ENCODE measurements at regions not wholly inside any gene's neighbourhood (a gene's known extent, or its start where the extent isn't known, plus 50 kb on each side); places are given as distances from the start of the nearest gene placed in this dataset.

DNA sequence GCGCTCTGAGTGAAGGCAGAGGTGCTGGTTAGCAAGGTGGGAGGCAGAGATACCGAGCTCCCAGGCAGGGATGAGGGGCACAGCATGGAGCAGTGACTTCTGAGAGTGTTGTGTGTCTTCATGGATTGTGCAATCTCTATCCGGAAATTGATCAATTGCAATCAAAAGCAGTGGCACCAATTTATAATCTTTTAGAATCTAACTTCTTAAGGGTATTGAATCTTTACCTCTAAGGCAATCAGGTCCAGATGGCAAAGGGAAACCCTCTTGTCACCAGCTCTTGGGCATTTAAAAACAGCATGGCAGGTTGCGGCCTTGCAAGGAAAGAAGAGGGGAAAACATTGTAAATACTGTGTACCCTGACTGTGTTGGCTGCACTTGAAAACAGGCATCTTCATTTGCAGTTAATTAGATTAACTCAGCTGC, 58.0 kb upstream of the MRTFB start:
- H2AFZ ChIP-seq (ENCODE audit: low read depth, low read length): no peak overlapping the region
- H3K79me2 ChIP-seq (replicated peaks; ENCODE audit: insufficient read depth, low read length): no peaks in the 10 kb centered on the region
- H3K27me3 ChIP-seq (ENCODE audit: insufficient read depth, low read depth, low read length): no peaks in the 10 kb centered on the region
- no peak overlapping the region for H3K9ac ChIP-seq (ENCODE audit: low read length)
- H3K9me3 ChIP-seq (ENCODE audit: low read length): no peaks in the 10 kb centered on the region
- H4K20me1 ChIP-seq (ENCODE audit: insufficient read depth): no peaks in the 10 kb centered on the region
- no peak overlapping the region for H3K4me2 ChIP-seq (ENCODE audit: low read length)
- H3K9me2 ChIP-seq (ENCODE audit: insufficient read depth, low read length): no peaks in the 10 kb centered on the region
- no peaks in the 10 kb centered on the region for H3K36me3 ChIP-seq (ENCODE audit: insufficient read depth, low read length)
- no peak overlapping the region for H3K27ac ChIP-seq (ENCODE audit: low read length)
- H3K4me3 ChIP-seq (ENCODE audit: low read length): no peak overlapping the region
- TF ChIP-seq EZH2 (IDR thresholded peaks at IDR 0.05; ENCODE audit: borderline replicate concordance, insufficient read depth, low read length, poor library complexity, severe bottlenecking) (no peak), POLR2AphosphoS5 (IDR thresholded peaks at IDR 0.05) (no peak), MXI1 (conservative IDR thresholded peaks at IDR 0.05; ENCODE audit: poor library complexity, severe bottlenecking) (no peak), RAD21 (conservative IDR thresholded peaks at IDR 0.05) (no peak), SMC3 (conservative IDR thresholded peaks at IDR 0.05; ENCODE audit: poor library complexity) (no peak), TAF1 (IDR thresholded peaks at IDR 0.05; ENCODE audit: low read depth) (no peak), EP300 (conservative IDR thresholded peaks at IDR 0.05; ENCODE audit: poor library complexity, severe bottlenecking) (no peak)
- TF ChIP-seq, protein P1, sequence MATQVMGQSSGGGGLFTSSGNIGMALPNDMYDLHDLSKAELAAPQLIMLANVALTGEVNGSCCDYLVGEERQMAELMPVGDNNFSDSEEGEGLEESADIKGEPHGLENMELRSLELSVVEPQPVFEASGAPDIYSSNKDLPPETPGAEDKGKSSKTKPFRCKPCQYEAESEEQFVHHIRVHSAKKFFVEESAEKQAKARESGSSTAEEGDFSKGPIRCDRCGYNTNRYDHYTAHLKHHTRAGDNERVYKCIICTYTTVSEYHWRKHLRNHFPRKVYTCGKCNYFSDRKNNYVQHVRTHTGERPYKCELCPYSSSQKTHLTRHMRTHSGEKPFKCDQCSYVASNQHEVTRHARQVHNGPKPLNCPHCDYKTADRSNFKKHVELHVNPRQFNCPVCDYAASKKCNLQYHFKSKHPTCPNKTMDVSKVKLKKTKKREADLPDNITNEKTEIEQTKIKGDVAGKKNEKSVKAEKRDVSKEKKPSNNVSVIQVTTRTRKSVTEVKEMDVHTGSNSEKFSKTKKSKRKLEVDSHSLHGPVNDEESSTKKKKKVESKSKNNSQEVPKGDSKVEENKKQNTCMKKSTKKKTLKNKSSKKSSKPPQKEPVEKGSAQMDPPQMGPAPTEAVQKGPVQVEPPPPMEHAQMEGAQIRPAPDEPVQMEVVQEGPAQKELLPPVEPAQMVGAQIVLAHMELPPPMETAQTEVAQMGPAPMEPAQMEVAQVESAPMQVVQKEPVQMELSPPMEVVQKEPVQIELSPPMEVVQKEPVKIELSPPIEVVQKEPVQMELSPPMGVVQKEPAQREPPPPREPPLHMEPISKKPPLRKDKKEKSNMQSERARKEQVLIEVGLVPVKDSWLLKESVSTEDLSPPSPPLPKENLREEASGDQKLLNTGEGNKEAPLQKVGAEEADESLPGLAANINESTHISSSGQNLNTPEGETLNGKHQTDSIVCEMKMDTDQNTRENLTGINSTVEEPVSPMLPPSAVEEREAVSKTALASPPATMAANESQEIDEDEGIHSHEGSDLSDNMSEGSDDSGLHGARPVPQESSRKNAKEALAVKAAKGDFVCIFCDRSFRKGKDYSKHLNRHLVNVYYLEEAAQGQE (IDR thresholded peaks at IDR 0.05; ENCODE audit: borderline replicate concordance): no peak
- TF ChIP-seq, protein P2, sequence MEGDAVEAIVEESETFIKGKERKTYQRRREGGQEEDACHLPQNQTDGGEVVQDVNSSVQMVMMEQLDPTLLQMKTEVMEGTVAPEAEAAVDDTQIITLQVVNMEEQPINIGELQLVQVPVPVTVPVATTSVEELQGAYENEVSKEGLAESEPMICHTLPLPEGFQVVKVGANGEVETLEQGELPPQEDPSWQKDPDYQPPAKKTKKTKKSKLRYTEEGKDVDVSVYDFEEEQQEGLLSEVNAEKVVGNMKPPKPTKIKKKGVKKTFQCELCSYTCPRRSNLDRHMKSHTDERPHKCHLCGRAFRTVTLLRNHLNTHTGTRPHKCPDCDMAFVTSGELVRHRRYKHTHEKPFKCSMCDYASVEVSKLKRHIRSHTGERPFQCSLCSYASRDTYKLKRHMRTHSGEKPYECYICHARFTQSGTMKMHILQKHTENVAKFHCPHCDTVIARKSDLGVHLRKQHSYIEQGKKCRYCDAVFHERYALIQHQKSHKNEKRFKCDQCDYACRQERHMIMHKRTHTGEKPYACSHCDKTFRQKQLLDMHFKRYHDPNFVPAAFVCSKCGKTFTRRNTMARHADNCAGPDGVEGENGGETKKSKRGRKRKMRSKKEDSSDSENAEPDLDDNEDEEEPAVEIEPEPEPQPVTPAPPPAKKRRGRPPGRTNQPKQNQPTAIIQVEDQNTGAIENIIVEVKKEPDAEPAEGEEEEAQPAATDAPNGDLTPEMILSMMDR (IDR thresholded peaks at IDR 0.05; ENCODE audit: poor library complexity, severe bottlenecking): no peak
- H3F3A ChIP-seq (ENCODE audit: insufficient read depth, low read length, poor library complexity, severe bottlenecking): no peaks in the 10 kb centered on the region

DNA sequence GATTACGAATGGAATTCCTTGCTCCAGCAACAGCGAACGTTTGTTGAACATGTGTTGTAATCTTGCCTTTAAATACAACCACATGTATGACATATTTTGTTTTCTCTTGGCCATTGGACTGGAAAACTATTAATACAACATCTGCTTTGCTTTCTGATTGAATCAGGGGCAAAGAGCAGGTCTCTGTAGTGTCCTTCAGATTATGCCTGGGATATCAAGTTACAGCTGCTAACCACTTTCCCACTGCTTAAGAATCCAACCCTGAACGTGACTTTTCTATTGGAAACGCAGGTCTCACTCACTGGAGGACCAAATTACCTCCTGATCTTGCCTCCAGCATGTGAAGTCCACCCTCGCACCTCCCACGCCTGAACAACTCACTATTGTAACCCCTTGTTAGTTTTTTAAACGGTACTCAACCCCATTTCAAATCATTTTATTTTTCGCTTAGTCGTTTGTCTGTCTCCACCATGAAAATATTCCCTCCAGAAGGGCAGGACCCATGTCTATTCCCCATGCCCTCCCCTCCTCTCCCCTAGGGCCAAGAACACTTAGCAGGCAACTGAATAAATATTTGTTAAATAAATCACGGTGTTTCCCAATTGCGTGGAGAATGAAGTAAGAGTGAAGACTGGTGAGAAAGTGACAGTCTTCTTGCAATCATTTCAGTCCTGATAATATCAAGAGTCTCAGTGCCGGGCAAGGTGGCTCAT, 57.4 kb upstream of the MRTFB start:
- Histone ChIP-seq H3F3A (ENCODE audit: insufficient read depth, low read length, poor library complexity, severe bottlenecking) (no peaks in the 10 kb centered on the region), H3K79me2 (replicated peaks; ENCODE audit: insufficient read depth, low read length) (no peaks in the 10 kb centered on the region), H3K9ac (ENCODE audit: low read length) (no peak overlapping the region), H4K20me1 (ENCODE audit: insufficient read depth) (no peaks in the 10 kb centered on the region), H3K9me3 (ENCODE audit: low read length) (no peaks in the 10 kb centered on the region), H3K9me2 (ENCODE audit: insufficient read depth, low read length) (no peaks in the 10 kb centered on the region), H3K36me3 (ENCODE audit: insufficient read depth, low read length) (no peaks in the 10 kb centered on the region), H3K27me3 (ENCODE audit: insufficient read depth, low read depth, low read length) (no peaks in the 10 kb centered on the region), H2AFZ (ENCODE audit: low read depth, low read length) (no peak overlapping the region), H3K4me2 (ENCODE audit: low read length) (no peak overlapping the region), H3K4me3 (ENCODE audit: low read length) (no peak overlapping the region), H3K27ac (ENCODE audit: low read length) (no peak overlapping the region)
- TF ChIP-seq, protein P1 (IDR thresholded peaks at IDR 0.05; ENCODE audit: borderline replicate concordance): no peak
- TF ChIP-seq EP300 (conservative IDR thresholded peaks at IDR 0.05; ENCODE audit: poor library complexity, severe bottlenecking): no peak
- no peak for TF ChIP-seq SMC3 (conservative IDR thresholded peaks at IDR 0.05; ENCODE audit: poor library complexity)
- TF ChIP-seq, protein P2 (IDR thresholded peaks at IDR 0.05; ENCODE audit: poor library complexity, severe bottlenecking): no peak
- no peak for TF ChIP-seq TAF1 (IDR thresholded peaks at IDR 0.05; ENCODE audit: low read depth)
- TF ChIP-seq MXI1 (conservative IDR thresholded peaks at IDR 0.05; ENCODE audit: poor library complexity, severe bottlenecking): no peak
- no peak for TF ChIP-seq EZH2 (IDR thresholded peaks at IDR 0.05; ENCODE audit: borderline replicate concordance, insufficient read depth, low read length, poor library complexity, severe bottlenecking)
- no peak for TF ChIP-seq RAD21 (conservative IDR thresholded peaks at IDR 0.05)
- no peak for TF ChIP-seq POLR2AphosphoS5 (IDR thresholded peaks at IDR 0.05)
